ENCODE measurements at regions not wholly inside any gene's neighbourhood (a gene's known extent, or its start where the extent isn't known, plus 50 kb on each side); places are given as distances from the start of the nearest gene placed in this dataset.
A peak's percentile ranks its signal among the peaks of the same experiment; 100 is the strongest.

DNA sequence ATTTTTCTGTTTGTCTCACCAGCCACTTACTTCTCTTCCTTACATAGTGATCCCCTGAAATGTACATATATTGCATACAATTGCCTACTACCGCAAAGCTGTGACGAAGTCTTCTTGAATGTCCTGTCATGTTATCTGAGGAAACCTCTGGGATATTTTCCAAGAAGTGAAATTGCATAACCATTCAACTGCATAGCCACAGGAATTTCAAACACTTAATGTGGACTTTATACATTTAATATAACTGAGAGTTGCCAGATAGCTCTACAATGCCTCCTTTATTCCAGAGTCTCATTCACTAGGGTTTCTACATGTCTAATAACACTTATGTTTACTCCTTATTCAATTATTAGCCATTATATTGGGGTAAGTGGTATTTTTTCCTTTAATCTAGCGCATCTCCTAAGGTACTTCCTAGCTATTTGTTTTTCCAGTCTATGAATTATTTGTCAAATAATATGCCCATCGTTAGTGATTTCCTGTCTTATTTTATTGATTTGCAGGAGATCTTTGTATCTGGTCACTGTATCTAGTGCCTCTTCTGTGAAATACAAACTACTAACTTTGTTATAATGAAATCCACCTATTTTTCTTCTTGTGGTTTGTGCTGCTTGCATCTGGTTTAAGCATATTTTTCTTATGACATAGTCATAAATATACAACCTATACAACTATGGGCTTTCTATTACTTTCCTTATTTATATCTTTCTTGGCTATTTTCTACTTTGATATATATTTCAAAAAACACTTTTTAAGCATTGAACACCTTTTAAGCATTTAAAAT, 69.2 kb upstream of the GRID2 start:
- peak overlapping the region in 1 of 2 donors; percentile 11 for H3K4me3 ChIP-seq (replicated peaks in 1 of 2; ENCODE audit: low read depth in 2 of 2, low read length in 2 of 2)
- peak; percentile 99 for DNase-seq (ENCODE audit: low read depth in 2 of 2)

DNA sequence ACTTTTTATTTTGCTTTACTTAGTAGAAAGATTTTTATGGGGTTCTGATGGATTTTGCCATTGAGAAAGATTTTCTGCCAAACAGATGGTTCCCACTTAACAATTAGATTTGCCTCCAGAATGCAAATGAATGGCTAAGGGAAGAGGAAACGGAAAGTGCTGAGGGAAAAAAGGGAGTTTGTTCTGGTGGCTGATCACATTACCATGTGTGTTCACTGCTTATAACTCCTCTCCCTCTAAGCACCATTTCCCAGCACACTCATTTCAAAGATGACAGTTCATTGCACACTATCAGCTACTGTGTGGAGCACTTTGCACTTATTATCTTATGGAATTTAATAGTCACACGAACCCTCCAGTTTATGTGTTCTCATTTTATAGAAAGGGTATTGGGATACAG, 68.0 kb upstream of the GRID2 start:
- no peak overlapping the region for H3K4me3 ChIP-seq (replicated peaks in 1 of 2; ENCODE audit: low read depth in 2 of 2, low read length in 2 of 2)
- DNase-seq (ENCODE audit: low read depth in 2 of 2): peak; percentile 18 to 38
- TF ChIP-seq, protein P1, sequence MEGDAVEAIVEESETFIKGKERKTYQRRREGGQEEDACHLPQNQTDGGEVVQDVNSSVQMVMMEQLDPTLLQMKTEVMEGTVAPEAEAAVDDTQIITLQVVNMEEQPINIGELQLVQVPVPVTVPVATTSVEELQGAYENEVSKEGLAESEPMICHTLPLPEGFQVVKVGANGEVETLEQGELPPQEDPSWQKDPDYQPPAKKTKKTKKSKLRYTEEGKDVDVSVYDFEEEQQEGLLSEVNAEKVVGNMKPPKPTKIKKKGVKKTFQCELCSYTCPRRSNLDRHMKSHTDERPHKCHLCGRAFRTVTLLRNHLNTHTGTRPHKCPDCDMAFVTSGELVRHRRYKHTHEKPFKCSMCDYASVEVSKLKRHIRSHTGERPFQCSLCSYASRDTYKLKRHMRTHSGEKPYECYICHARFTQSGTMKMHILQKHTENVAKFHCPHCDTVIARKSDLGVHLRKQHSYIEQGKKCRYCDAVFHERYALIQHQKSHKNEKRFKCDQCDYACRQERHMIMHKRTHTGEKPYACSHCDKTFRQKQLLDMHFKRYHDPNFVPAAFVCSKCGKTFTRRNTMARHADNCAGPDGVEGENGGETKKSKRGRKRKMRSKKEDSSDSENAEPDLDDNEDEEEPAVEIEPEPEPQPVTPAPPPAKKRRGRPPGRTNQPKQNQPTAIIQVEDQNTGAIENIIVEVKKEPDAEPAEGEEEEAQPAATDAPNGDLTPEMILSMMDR (IDR thresholded peaks at IDR 0.05; ENCODE audit: low read depth, low read length): no peak

More for the DNA sequence above, 69.2 kb upstream of the GRID2 start:
- TF ChIP-seq, protein P1 (IDR thresholded peaks at IDR 0.05; ENCODE audit: low read depth, low read length): no peak

DNA sequence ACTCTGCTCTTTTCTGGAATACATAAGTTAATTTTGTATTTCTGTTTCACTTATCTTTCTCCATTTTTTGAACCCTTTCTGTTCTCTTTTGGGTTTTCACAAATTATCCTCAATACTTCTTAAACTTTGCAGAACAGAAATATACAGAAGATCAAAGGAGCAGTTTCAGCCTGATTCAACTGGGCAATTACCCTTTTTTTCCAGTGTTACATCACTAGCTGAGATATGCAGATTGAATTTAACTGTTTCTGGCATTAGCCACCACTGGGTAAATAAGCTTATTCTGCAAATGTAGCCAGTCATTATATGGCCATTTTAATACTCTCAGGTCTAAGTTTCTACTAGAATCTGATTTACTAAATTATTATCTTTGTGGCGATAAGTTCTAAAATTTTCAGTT, 66.9 kb upstream of the GRID2 start:
- DNase-seq (ENCODE audit: low read depth in 2 of 2): peak; percentile 54 to 75
- TF ChIP-seq, protein P1 (IDR thresholded peaks at IDR 0.05; ENCODE audit: low read depth, low read length): no peak
- no peak overlapping the region for H3K4me3 ChIP-seq (replicated peaks in 1 of 2; ENCODE audit: low read depth in 2 of 2, low read length in 2 of 2)

DNA sequence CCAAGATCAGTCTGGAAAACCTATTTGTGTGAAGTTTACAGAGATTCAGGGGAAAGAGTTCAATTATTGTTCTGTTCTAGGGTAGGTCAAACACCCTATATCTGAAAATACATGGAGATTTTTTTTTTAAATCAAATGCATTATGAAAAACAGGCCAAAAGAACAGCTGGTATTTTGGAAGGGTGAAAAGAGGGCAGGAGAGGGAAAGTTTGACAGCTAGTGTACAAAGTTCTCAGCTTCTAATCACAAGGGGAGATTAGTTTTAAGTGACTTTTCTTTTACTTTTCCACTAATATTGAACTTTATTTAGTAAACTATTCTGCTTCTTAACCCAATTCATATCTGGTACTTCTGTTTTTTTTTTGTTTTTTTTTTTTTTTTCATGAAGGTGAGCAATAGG, 66.2 kb upstream of the GRID2 start:
- DNase-seq (ENCODE audit: low read depth in 2 of 2): no peak
- TF ChIP-seq, protein P1 (IDR thresholded peaks at IDR 0.05; ENCODE audit: low read depth, low read length): no peak
- H3K4me3 ChIP-seq (replicated peaks in 1 of 2; ENCODE audit: low read depth in 2 of 2, low read length in 2 of 2): no peak overlapping the region

DNA sequence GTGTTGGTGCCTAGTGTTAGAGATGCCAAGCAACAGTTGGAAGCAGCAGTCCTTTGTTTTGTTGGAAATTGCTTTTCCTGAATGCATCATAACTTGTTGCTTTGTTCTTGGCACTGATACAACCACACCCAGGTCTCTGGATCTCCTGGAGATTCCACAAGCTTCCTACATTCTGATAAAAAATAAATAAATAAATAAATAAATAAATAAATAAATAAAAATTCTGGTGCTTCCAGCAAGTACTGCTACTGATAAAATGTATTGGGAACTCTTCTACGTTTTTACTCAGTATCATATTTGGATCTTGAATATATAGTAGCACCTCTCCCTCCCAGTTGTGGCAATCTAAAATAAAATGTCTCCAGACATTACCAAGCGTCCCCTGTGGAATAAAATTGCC, 62.7 kb upstream of the GRID2 start:
- H3K4me3 ChIP-seq (replicated peaks in 1 of 2; ENCODE audit: low read depth in 2 of 2, low read length in 2 of 2): no peak overlapping the region
- peak; percentile 21 to 34 for DNase-seq (ENCODE audit: low read depth in 2 of 2)
- TF ChIP-seq, protein P1 (IDR thresholded peaks at IDR 0.05; ENCODE audit: low read depth, low read length): no peak

DNA sequence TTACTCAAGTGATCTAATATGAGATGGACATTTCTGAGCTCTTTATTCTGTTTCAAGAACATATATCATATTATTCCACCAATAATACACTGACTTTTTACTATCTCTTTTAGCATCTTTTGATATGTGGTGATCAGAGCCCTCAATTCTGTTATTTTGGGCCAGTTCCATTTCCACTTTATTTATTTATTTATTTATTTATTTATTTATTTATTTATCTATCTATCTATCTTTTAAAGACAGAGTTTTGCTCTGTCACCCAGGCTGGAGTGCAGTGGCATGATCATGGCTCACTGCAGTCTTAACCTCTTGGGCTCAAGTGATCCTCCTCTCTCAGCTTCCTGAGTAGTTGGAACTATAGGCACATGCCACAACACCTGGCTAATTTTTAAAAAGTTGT, 57.4 kb upstream of the GRID2 start:
- TF ChIP-seq, protein P1 (IDR thresholded peaks at IDR 0.05; ENCODE audit: low read depth, low read length): no peak
- H3K4me3 ChIP-seq (replicated peaks in 1 of 2; ENCODE audit: low read depth in 2 of 2, low read length in 2 of 2): no peak overlapping the region
- no peak for DNase-seq (ENCODE audit: low read depth in 2 of 2)
